GM19043 (cell line): ENCODE measurements at regions not wholly inside any gene's neighbourhood (a gene's known extent, or its start where the extent isn't known, plus 50 kb on each side); places are given as distances from the start of the nearest gene placed in this dataset.
A peak's percentile ranks its signal among the peaks of the same experiment; 100 is the strongest.

Experiments
- ATAC-seq: cut with Tn5 transposase; IDR thresholded peaks from one replicate; pipeline ENCODE4 v1.9.1; 2021; ENCODE audit warnings: low read depth; ENCODE audit not compliant: unreplicated experiment

DNA sequence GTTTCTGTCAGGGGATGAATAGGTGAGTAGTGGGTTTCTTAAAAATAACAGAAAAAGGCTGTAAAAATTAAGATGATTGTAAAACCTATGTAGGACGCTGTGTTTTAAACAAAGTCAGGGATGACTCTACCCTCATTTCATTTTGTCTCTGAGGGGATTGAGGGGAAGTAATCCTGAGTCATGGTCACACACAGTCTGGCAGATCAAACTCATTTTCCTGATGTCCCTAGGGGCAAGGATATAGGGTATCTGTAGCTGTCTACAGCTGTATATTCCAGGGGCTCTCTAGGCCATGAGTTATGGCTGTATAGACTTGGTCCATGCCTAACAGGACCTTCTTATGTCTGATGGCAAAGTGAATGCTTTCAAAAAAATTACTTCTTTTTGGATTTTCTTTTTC is 421.1 kb downstream of the PDCD6IP start:
- no peak for ATAC-seq

DNA sequence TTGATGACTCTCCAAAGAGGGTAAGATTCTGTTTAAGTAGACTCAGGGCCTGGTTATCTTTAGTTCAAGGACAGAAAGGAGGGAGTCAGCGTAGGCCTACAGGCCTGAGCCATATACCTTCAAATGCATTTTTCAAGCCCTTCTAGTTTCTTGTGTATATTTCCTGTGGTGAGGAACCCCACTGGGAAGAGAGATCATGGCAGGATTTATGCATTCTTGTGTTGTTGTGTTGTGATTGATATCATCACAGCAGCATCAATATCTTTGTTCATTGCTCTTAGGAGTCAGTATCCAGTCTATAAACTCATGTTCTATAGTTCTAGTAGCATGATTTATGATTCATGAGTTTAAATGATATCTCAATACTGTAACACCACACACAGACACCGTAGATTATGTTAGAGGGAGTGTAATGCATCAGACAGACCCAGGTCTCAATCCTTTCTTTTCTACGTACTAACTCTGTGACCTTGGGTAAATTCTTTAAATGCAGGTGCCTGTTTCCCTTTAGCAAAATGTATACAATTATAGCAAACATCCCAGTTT is 427.5 kb downstream of the PDCD6IP start:
- ATAC-seq, result no peak

DNA sequence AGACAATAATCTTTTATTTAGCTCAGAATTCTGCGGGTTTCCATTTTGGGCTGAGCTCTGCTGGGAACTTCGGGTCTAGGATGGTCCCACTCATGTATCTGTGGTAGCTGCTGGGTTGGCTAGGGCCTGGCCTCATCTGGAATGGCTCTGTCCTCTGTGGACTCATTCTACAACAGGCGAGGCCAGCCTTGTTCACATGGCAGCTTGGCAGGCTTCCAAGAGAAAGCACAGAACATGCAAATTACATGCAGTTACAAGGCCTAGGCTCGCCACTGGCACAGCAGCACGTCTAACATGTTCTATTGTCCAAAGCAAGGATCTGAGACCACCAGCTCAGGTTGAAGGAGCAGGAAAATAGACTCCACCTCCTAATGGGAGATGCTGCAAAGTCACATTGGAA is 431.4 kb downstream of the PDCD6IP start:
- ATAC-seq, result no peak

DNA sequence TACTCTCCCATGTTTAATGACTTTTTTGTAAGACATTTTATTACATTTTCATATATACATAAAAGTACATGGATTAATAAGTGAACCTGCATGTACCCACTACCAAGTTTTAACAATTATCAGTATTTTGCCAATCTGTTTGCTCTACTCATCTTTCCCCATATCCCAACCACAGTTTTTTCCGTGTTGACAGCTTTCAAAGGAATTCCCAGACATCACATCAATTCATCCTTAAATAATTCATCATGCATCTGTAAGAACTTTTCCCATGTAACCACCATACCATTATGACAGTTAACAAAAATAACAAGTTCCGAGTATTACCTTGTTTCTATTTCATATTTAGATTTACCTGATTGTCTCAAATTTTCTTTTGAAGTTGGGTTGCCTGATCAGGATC is 436.7 kb downstream of the PDCD6IP start:
- ATAC-seq, result no peak

DNA sequence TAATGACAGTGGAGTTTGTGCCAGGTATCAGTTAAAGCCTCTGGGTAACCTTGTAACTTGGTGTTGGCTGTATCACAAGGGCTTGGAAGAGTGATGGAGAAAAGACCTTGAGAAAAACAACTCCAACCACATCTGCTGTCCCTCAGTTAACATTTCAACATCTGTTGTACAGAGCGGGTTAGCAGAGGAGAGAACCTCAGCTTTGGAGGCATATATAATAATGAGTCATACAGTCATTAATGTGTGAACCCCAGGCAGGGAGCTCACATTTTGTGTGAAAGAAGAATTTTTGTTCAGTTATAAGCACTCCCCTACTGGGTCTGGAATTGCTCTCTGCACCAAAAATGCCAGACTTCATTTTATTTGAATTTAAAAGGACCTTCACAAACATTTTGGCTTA is 439.5 kb downstream of the PDCD6IP start:
- ATAC-seq, result no peak

DNA sequence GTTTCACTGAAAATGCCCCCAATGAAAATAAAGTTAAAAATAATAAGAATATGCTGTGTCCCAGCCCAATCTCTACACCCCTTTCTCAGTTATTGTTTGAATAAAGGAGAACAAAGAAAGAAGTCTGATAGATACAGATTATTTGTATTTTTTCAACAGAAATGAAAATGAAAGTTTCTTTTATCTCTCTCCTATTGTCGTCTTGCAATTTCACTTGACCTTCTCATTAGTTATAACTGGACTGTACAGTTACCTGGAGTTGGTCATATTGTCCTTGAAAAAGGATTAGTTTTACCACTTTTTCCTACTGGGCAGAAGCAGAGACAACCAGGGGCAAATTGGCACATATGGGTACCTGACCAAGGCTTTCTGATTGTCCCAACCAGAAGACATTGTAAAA is 440.0 kb downstream of the PDCD6IP start:
- ATAC-seq, result no peak

DNA sequence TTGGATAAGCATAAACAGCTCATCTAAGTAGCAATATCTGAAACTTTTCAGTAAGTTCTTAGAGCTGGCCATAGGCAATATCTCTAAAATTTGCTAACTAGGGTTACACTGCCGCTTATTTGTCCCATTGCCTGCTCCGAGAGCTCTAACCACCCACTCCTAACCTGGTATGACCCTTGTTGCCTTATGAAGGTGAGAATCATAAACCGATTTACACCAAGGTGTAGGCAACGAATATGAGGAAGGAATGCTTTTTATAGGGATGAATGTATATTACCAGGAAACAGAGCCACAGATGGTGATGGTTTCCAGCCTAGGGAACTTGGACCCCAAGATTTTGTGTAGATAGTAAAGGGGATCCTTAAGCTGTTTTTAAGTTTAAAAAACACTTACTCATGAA is 440.9 kb downstream of the PDCD6IP start:
- ATAC-seq, result no peak

DNA sequence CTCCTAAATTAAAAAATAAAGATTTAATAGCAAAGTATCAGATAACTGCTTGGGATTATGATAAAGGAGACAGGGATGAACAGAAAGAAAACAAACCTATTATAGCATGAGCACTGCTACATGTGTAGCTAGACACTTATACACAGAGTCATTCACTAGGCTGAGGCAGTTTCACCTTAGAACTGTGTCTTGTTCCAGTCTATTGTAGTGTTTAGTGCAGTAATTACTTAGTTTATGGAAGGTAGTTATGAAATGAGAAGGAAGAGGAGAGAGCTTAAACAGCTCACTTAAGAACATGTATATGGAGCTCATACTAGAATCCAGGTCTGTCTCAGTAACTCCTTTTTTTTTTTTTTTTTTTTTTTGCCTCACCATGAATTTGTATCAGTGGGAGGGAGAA is 441.4 kb downstream of the PDCD6IP start:
- ATAC-seq, result no peak

DNA sequence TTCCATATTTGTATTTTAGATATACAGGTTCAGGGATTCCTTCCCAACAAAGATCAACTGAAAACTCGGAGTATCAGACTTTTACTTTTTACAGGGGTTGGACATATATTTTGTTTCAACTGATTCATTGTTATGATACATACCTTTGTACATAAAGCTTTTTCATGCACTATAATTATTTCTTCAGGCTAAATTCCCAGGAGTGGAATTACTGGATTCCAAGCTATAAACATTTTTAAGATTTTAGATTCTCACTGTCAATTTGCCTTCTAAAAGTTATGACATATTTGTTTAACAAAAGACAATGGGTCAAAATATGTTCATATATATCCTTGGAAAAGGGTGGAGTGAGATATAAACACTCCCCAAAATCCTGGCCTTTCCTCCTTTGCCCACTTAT is 449.0 kb downstream of the PDCD6IP start:
- ATAC-seq, result no peak

DNA sequence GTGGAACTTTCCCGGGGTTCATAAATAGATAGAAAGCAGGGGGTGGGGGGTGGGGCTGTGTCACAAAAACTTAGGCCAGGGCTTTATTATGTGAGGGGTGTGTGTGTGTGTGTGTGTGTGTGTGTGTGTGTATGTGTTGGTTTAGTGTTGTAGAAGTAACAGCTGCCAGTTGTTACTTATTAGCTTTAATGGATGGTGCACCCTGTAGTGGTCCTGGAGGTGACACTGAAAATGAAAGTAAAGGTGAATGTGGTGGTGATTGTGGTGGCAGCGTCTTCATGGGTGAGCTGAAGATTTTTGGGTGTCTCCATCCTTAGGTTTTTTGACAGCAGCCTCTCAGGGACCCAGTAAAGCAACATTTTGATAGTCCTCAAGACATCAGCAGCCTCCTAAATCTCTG is 449.9 kb downstream of the PDCD6IP start:
- ATAC-seq, result peak; percentile 97

DNA sequence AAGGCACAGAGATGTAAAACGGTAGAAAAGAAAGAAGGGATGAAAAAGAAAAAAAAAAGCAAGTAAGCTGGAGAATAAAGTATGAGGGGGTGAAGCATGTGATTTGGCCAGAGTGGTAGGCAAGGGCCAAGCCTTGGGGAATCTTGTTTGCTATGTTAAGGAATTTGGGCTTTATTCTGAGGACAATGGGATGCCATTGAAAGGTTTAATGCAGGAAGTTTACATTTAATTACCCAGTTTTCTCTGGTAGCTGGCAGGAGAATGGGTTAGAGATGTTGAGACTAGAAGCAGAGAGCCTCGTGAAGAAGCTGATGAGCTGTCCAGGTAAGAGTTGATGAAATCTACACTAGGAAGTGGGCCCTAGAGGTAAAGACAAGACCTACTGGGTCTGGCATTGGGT is 455.9 kb downstream of the PDCD6IP start:
- ATAC-seq, result no peak

DNA sequence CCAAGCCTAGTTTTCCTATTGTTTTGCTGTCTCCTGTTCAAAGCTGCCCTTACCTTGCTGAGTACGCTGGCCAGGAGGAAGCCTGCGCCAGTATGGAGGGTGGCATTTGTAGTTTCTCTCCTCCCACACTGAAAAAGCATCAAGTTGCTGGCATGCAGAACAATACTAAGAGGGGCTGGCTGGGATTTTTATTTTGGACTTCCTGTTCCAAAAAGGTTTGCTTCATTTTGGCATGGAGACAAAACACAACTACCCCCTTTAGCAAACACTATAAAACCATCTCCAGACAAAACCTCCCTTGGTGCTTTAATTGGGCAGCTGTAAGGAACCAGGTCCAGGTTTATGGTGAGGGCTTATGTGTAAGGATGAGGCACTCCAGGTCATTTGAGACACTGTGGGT is 457.6 kb downstream of the PDCD6IP start:
- no peak for ATAC-seq

DNA sequence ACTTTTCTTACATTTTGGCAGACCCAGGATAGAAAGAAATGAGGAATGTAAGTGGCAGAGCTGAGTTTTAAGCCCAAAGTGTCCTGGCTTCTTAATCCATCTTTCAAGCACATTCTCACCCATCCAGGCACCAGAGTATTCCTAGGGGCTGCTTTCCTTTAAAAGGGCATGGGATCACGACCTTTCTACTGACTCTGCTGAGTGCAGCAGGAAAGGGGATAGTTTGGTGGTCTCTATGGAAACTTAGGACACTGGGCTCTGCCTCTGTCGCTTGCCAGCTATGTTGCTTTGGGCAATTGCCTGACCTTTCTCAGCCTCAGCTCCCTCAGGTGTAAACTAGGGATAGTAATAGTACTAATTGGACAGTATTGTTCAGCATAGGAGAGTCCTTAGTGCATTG is 458.4 kb downstream of the PDCD6IP start:
- no peak for ATAC-seq

DNA sequence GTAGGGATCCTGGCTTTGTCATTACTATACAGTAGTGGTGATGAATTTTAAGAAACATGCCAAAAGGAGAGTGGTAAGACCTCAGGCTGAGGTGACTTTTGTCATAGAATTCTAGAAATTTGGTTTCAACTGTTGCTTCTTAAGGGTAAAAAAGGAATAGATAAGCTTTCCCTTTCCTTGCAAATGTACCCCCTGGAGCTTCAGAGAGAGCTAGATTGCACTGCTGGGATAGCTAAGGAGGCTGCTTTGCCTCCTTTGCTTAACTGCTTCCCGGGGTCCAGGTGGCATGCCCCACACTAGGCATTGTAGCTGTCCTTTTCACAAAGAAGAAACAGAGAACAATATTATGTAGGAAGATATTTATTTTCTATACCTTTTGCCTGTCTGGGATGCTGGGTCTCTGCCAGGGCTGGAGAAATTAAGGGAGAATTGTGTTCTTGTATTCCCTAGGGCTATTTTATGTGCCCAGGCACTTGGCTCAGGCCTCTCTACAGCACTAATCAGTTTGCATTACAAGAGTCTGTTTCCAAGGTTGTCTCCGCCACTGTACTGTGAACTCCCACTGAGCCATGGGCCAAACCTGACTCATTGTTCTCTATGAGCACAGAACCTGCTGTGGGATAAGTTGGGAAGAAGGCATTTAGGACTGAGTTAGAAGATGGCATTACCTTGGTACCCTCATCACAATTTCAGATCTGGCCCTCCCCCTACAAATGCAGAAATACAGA is 460.0 kb downstream of the PDCD6IP start:
- ATAC-seq, result no peak

DNA sequence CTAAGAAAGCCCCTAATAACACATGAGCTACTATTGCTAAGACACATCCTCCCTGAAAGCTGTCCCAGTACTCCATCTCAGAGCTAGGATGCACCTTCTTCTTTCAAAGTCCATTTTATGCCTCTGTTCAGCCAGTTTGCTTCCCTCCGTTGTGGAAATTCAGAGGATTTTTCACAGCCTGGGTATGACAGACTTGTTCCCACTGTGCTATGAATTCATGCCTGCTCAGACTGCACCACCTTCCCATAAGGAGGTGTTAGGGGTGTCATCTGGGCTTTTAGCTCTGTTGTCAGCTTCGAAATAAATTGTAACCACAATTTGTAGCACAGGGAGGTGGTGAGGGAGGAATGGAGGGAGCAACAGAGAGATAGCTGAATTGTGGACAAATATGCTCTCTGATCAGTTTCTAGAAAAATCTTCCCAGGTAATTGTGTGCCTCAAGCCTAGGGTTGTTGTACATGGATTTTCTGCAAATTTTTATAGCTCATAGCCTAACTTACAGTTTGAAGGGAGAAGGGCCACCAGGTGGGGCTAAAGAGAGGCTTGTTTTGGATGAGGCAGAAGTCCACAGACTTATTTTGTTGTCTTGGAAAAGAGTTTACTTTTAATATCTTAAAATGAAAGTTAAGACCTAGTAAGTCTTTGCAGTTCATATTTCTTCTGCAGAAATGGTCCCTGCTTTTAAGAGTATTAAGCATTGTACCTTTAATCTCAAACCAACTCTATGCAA is 462.0 kb downstream of the PDCD6IP start:
- ATAC-seq, result no peak

DNA sequence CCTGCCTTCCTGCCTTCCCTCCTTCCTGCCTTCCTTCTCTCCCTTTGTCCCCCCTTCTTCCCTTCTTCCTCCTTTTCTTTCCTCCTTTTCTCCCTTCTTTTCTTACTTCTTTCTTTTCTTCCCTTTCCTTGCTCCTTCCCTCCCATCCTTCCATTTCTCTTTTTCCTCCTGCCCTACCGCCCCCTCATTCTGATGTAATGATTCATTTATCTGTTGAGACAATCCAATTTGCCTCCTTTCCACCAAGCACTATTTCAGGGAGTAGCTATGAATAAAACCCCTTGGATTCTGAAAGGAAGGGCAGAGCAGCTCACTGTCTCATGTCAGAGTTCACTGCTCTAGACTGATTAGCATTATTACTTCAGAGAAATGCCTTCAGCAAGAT is 462.6 kb downstream of the PDCD6IP start:
- no peak for ATAC-seq

DNA sequence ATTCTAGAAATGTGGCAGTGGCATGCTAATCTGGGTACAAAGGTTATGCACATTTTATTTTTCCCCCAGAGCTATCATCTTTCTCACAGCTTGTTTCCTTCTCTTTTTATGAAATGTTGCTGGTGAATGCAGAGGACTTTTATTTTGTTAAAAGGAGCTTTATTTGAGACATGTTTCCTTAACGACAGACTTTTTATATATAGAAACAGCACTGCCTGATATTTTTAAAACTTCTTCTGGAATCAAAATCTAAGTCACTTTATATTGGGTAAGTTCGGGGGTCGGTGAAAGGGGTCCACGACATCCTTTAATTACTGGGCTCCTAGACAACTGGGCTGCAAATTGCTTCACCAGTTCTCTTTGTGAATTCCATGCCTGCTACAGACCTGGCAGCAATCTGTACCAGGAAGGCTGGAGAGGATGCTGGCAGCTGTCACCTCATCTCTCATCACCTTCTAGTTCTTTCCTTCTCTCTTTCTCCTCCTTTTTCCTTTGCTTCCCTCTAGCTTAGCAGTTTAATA is 464.7 kb downstream of the PDCD6IP start:
- no peak for ATAC-seq

DNA sequence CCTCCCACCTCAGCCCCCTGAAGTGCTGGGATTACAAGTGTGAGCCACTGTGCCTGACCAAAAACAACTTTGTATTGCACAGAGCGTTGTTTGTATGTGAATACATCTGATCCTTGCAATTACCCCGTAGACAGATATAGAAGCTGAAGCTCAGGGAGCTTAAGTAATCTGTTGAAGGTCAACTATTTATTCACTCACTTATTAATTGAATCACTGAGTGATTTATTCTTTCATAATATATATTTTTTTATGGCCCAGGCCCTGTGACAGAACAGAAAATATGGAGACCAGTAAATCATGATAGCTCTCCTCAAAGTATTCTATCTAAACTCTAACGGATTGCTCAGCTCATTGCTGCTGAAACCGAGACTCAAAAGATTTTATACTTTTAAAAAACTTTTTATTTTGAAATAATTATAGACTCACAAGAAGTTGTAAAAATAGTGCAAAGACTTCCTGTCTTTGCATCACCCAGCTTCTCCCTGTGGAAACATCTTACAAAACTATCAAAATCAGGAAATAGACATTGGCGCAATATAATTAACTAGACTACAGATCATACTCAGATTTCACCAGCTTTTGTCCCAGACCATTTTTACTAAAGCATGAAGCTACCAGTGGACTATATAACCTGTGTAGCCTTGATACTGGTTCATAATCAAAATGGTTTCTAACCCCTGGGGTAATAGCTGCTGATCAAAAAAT is 466.1 kb downstream of the PDCD6IP start:
- no peak for ATAC-seq

DNA sequence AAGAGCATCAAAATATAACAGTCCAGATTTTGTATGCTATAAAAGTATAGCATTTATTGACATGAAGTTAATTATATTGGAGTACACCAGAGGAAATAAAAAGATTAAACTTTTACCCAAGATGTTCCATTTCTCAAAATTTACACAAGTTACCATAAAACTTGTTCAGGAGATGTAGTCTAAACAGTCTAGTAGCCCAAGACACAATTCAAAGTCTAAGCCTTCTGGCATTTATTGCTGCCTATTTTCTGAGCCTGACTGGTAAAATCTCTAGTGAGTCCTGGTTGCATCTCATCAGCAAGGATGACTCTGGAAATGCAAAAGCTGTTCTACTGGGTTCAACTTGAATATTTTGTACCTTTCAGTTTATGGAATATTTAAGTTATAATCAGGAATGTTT is 468.7 kb downstream of the PDCD6IP start:
- no peak for ATAC-seq

DNA sequence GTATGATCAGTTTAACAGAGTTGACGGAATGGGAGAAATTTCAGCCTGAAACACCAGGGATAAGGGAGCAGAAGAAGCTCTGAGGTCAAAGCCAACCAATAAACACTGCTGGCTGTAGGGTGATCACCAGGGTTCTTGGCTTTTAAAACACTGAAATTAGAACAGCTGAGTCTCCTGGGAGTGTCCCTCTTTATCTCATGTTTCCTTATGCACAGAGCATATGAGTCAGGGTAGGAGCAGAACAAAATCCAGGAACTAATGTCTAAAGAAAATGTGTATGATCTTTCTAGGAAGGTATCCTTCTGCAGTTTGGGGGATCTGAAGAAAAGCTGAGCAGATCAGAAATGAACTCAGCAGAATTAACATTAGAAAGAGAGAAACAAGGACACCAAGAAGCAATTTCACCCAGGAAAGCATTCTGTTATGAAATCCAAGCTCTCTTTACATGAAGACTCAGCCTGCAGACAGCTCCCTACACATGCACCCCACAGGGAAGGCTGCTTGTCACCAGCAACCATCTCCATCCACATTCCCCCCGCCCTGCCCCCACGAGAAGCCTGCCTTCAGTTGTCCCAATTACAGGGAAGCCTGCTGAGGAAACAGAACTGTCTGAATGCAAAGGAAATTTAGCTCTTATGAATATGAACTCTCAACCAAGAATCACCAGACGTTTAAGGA is 469.7 kb downstream of the PDCD6IP start:
- no peak for ATAC-seq

DNA sequence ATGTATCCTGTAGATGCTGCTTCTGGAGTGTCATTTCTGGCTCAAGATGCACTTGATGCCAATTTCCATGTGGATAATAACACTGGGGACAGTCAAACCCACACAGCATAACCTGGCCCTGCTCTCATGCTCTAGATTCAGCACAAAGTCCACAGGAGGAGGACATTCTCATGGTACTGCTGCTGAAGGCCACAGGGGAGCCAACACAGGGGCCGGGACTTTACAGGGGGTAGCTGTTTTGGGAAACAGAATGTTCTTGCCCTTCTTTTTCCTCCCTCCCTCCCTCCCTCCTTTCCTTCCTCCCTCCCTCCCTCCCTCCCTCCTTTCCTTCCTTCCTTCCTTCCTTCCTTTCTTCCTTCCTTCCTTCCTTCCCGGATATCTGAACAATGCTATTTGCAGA is 477.4 kb downstream of the PDCD6IP start:
- no peak for ATAC-seq
